OCI-LY7 (cell line): ENCODE measurements at regions not wholly inside any gene's neighbourhood (a gene's known extent, or its start where the extent isn't known, plus 50 kb on each side); places are given as distances from the start of the nearest gene placed in this dataset.

Source experiments
- EZH2phosphoT487 ChIP-seq: fragments of 200-600 bp; sonication (generic); IDR thresholded peaks from 2 replicates; pipeline ENCODE4 v1.6.1; 2018; ENCODE audit warnings: low read depth, borderline replicate concordance, mild to moderate bottlenecking, mixed run types, antibody characterized with exemption, low read length, moderate library complexity, mixed read lengths
- TF ChIP-seq, protein P1 (sequence below): fragments of 200-600 bp; sonication (generic); conservative IDR thresholded peaks from 2 replicates; pipeline ENCODE4 v1.5.1; 2014; ENCODE audit warnings: mild to moderate bottlenecking, antibody characterized with exemption, low read length, moderate library complexity, mixed read lengths

DNA sequence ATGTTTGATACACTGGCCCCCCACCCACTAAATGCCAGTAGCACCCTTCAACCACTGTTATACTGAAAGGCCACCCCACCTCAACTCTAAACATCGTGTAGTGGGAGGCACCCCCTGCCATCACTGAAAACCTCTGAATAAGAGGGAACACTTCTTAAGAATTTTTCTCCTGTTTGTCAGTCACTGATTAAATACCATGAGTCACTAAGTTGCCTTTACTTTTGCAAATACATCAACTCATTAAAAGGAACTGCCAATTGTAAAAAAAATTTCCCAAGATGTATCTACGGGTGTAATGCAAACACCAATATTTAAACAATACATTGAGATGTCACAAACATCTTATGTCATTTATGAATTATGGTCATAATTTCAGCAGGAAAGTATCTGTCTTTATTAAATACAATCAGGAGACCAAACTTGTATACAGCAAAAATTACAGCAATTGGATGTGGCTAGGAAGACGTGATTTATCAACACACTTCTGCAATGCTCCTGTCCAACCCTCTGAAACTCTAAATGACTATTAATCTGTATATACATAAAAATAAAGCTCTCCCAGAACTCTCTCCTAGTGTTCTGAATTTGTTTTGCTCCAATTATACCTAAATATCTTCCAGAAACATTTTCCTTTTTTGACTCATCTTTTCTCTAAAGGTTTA is 144.1 kb upstream of the STK17B start:
- TF ChIP-seq, protein P1, sequence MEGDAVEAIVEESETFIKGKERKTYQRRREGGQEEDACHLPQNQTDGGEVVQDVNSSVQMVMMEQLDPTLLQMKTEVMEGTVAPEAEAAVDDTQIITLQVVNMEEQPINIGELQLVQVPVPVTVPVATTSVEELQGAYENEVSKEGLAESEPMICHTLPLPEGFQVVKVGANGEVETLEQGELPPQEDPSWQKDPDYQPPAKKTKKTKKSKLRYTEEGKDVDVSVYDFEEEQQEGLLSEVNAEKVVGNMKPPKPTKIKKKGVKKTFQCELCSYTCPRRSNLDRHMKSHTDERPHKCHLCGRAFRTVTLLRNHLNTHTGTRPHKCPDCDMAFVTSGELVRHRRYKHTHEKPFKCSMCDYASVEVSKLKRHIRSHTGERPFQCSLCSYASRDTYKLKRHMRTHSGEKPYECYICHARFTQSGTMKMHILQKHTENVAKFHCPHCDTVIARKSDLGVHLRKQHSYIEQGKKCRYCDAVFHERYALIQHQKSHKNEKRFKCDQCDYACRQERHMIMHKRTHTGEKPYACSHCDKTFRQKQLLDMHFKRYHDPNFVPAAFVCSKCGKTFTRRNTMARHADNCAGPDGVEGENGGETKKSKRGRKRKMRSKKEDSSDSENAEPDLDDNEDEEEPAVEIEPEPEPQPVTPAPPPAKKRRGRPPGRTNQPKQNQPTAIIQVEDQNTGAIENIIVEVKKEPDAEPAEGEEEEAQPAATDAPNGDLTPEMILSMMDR: no peak
- no peak for TF ChIP-seq EZH2phosphoT487
